HCT116 (cell line): ENCODE measurements at regions not wholly inside any gene's neighbourhood (a gene's known extent, or its start where the extent isn't known, plus 50 kb on each side); places are given as distances from the start of the nearest gene placed in this dataset.

ENCODE experiments used
- ATAC-seq: fragments of 200-7000 bp; cut with Tn5 transposase; 2 replicates; pipeline ENCODE4 v1.9.1; 2020; ENCODE audit warnings: mild to moderate bottlenecking, moderate library complexity
- BruUV-seq: library from RNA; stranded (reverse); fragments of 400-500 nt; replicated peaks from 2 replicates; lab custom pipeline; 2021; lab: Mats Ljungman, UMichigan
- CTCF ChIA-PET: fragments of 300-600 bp; sonication (Branson Sonifier 250); formaldehyde crosslinking; loops from one replicate; lab custom pipeline; 2021; ENCODE audit warnings: antibody characterized with exemption; lab: Charles Lee
- POLR2A ChIA-PET: fragments of 300-600, 350-600 bp; sonication (Branson Sonifier 250); formaldehyde crosslinking; loops from one replicate; lab custom pipeline; 2021; ENCODE audit warnings: antibody characterized with exemption; lab: Charles Lee
- RAD21 ChIA-PET, 2 experiments: fragments of 300-600 bp; sonication (Branson Sonifier 250); formaldehyde crosslinking; loops; one replicate each; lab custom pipeline; 2023; ENCODE audit warnings: low total read pairs in 2 of 2; ENCODE audit not compliant: uncharacterized antibody in 2 of 2, unreplicated experiment in 2 of 2, low non-redundant PET in 1 of 2; lab: Charles Lee
- DNase-seq: peaks from one replicate; pipeline ENCODE4 v3.0.0-alpha.2; 2010; ENCODE audit warnings: low read depth, low spot score
- H2AFZ ChIP-seq: fragments of 200-600 bp; shearing (Covaris generic), sonication (generic); 2 replicates; pipeline ENCODE4 v1.6.1; 2017; ENCODE audit warnings: low read depth, mixed run types, mixed read lengths, antibody characterized with exemption, low read length; ENCODE audit not compliant: poor library complexity, severe bottlenecking
- H3K27ac ChIP-seq: 2 replicates; pipeline ENCODE4 v1.5.1; 2012; ENCODE audit warnings: low read depth, low read length
- H3K27me3 ChIP-seq: fragments of 200-600 bp; sonication (generic); 2 replicates; pipeline ENCODE4 v1.6.1; 2016; ENCODE audit warnings: mixed run types, low read length, mixed read lengths; ENCODE audit not compliant: insufficient read depth
- H3K36me3 ChIP-seq, 2 experiments: fragments of 200-500 bp in 1 of 2; fragments of 200-600 bp in 1 of 2; sonication (Bioruptor generic) in 1 of 2; sonication (generic) in 1 of 2; 2 replicates each; pipeline versions ENCODE4 v1.5.1 to v1.6.1; 2014 to 2016; ENCODE audit warnings: low read length in 2 of 2, inconsistent platforms in 1 of 2, mixed read lengths in 1 of 2, mixed run types in 1 of 2; ENCODE audit not compliant: insufficient read depth in 2 of 2, control insufficient read depth in 1 of 2
- H3K4me1 ChIP-seq, 2 experiments: fragments of 200-600 bp in 1 of 2; sonication (generic) in 1 of 2; 2 replicates each; pipeline versions ENCODE4 v1.5.1 to v1.6.1; 2012 to 2017; ENCODE audit warnings: low read length in 2 of 2, inconsistent platforms in 1 of 2, mild to moderate bottlenecking in 1 of 2, mixed read lengths in 1 of 2, mixed run types in 1 of 2, moderate library complexity in 1 of 2; ENCODE audit not compliant: insufficient read depth in 2 of 2, control insufficient read depth in 1 of 2
- H3K4me2 ChIP-seq: fragments of 200-600 bp; sonication (generic); 2 replicates; pipeline ENCODE4 v1.6.1; 2017; ENCODE audit warnings: mixed run types, low read length, mixed read lengths
- H3K4me3 ChIP-seq, 2 experiments: fragments of 200-600 bp in 1 of 2; sonication (generic) in 1 of 2; replicated peaks in 1 of 2; 2 replicates each; pipeline ENCODE4 v1.5.1; 2011 to 2016; ENCODE audit warnings: low read length in 2 of 2, control low read depth in 1 of 2, low read depth in 1 of 2, mild to moderate bottlenecking in 1 of 2, mixed read lengths in 1 of 2, mixed run types in 1 of 2
- H3K79me2 ChIP-seq: fragments of 200-600 bp; sonication (generic); 2 replicates; pipeline ENCODE4 v1.6.1; 2017; ENCODE audit warnings: mild to moderate bottlenecking, mixed run types, low read length, moderate library complexity, mixed read lengths; ENCODE audit not compliant: insufficient read depth
- H3K9ac ChIP-seq: fragments of 200-600 bp; sonication (generic); 2 replicates; pipeline ENCODE4 v1.6.1; 2016; ENCODE audit warnings: low read length, mixed read lengths
- H3K9me2 ChIP-seq: fragments of 200-600 bp; sonication (generic), shearing (Covaris generic); 2 replicates; pipeline ENCODE4 v1.6.1; 2017; ENCODE audit warnings: mixed run types, mild to moderate bottlenecking, moderate library complexity; ENCODE audit not compliant: insufficient read depth
- H3K9me3 ChIP-seq, 2 experiments: fragments of 200-500 bp in 1 of 2; fragments of 200-600 bp in 1 of 2; sonication (Bioruptor generic) in 1 of 2; sonication (generic) in 1 of 2; 2 replicates each; pipeline ENCODE4 v1.6.1; 2014 to 2017; ENCODE audit warnings: low read length in 2 of 2, mixed read lengths in 2 of 2, inconsistent platforms in 1 of 2, low read depth in 1 of 2, mild to moderate bottlenecking in 1 of 2, mixed run types in 1 of 2, moderate library complexity in 1 of 2; ENCODE audit not compliant: control insufficient read depth in 1 of 2, insufficient read depth in 1 of 2
- H4K20me1 ChIP-seq: fragments of 200-600 bp; sonication (generic), shearing (Covaris generic); 2 replicates; pipeline ENCODE4 v1.6.1; 2017; ENCODE audit warnings: mixed run types, mild to moderate bottlenecking, moderate library complexity; ENCODE audit not compliant: insufficient read depth
- CBX3 ChIP-seq: IDR thresholded peaks from 2 replicates; pipeline ENCODE4 v1.6.1; 2012; ENCODE audit warnings: low read depth
- CTCF ChIP-seq, 3 experiments: fragments of 200-600 bp in 1 of 3; sonication (generic) in 1 of 3; IDR thresholded peaks in 2 of 3; conservative IDR thresholded peaks in 1 of 3; 2 replicates each; pipeline ENCODE4 v1.5.1; 2012 to 2017; ENCODE audit warnings: low read depth in 2 of 3, low read length in 2 of 3, antibody characterized with exemption in 1 of 3, borderline replicate concordance in 1 of 3, control low read depth in 1 of 3, mild to moderate bottlenecking in 1 of 3, mixed read lengths in 1 of 3, mixed run types in 1 of 3, moderate library complexity in 1 of 3; ENCODE audit not compliant: insufficient read depth in 1 of 3
- EGR1 ChIP-seq: IDR thresholded peaks from 2 replicates; pipeline ENCODE4 v1.6.1; 2012; ENCODE audit warnings: low read depth
- ELF1 ChIP-seq: IDR thresholded peaks from 2 replicates; pipeline ENCODE4 v1.6.1; 2012; ENCODE audit warnings: low read depth, borderline replicate concordance
- MAX ChIP-seq: IDR thresholded peaks from 2 replicates; pipeline ENCODE4 v1.6.1; 2012
- REST ChIP-seq: IDR thresholded peaks from 2 replicates; pipeline ENCODE4 v1.6.1; 2012; ENCODE audit warnings: low read depth
- SIN3A ChIP-seq: IDR thresholded peaks from 2 replicates; pipeline ENCODE4 v1.6.1; 2012; ENCODE audit warnings: low read depth
- SRF ChIP-seq: IDR thresholded peaks from 2 replicates; pipeline ENCODE4 v1.6.1; 2012; ENCODE audit warnings: low read depth
- TCF7L2 ChIP-seq: IDR thresholded peaks from 2 replicates; pipeline ENCODE4 v1.7.0; 2011; ENCODE audit warnings: borderline replicate concordance, inconsistent platforms; ENCODE audit not compliant: insufficient read depth, insufficient read length; ENCODE audit errors: extremely low read depth
- ZFX ChIP-seq: fragments of 450-650 bp; IDR thresholded peaks from 2 replicates; pipeline ENCODE4 v1.6.1; 2017
- intact Hi-C: fragments of 100-400 bp; cut with micrococcal nuclease; formaldehyde crosslinking; loops from 2 replicates; pipeline ENCODE4 v1.10.0; 2022

GRCh38 chrX:45781901-45782553 is 581.4 kb upstream of the DIPK2B start:
- H2AFZ ChIP-seq, result no peak overlapping the region
- H3K9me2 ChIP-seq, result no peaks in the 10 kb centered on the region
- H3K9ac ChIP-seq, result peak overlapping the region; percentile 46
- no peak overlapping the region for H3K4me3 ChIP-seq
- H3K9me3 ChIP-seq, result no peaks in the 10 kb centered on the region
- no peaks in the 10 kb centered on the region for H3K27me3 ChIP-seq
- peaks cover 84 to 100% of the 10 kb centered on the region in 2 experiments for H3K4me1 ChIP-seq
- peak; percentile 75 for ATAC-seq
- TF ChIP-seq CBX3 (no peak), CTCF (IDR thresholded peaks at IDR 0.05 in 2 of 3, conservative IDR thresholded peaks at IDR 0.05 in 1 of 3; ENCODE audit: borderline replicate concordance in 1 of 3, insufficient read depth in 1 of 3, low read depth in 2 of 3, low read length in 2 of 3) (peak in 2 of 3 experiments; percentile 12 to 16; a peak in 1 of 6 replicates)
- RAD21 ChIA-PET, result no interaction called here
- H3K27ac ChIP-seq, result peak overlapping the region; percentile 94
- H3K79me2 ChIP-seq, result peaks cover 100% of the 10 kb centered on the region
- DNase-seq, result no peak
- peaks cover 0 to 14% of the 10 kb centered on the region in 2 experiments; a peak in 1 of 4 replicates for H3K36me3 ChIP-seq
- peak overlapping the region; percentile 64 for H3K4me2 ChIP-seq
- BruUV-seq, result TSS peak; percentile 77
- H4K20me1 ChIP-seq, result no peaks in the 10 kb centered on the region
- POLR2A ChIA-PET, result no interaction called here
- CTCF ChIA-PET, result no interaction called here
- intact Hi-C loops, result no loop called here

- POLR2A ChIA-PET, result no interaction called here
- no peak for TF ChIP-seq TCF7L2
- no peak for TF ChIP-seq REST
- TF ChIP-seq CBX3, result no peak
- no peak for TF ChIP-seq ZFX
- TF ChIP-seq SRF, result no peak
- no peak for TF ChIP-seq EGR1
- no peak for TF ChIP-seq MAX
- TF ChIP-seq CTCF (IDR thresholded peaks at IDR 0.05 in 2 of 3, conservative IDR thresholded peaks at IDR 0.05 in 1 of 3; ENCODE audit: borderline replicate concordance in 1 of 3, insufficient read depth in 1 of 3, low read depth in 2 of 3, low read length in 2 of 3), result no peak
- no peak for TF ChIP-seq ELF1
- TF ChIP-seq SIN3A, result no peak
- TF ChIP-seq, all 23 proteins: peak for 0
- intact Hi-C loops, result no loop called here
- Histone ChIP-seq H3K9ac (peak overlapping the region; percentile 67), H3K36me3 (peaks cover 0 to 11% of the 10 kb centered on the region in 2 experiments; a peak in 1 of 4 replicates), H3K27me3 (no peaks in the 10 kb centered on the region), H4K20me1 (no peaks in the 10 kb centered on the region), H3K9me2 (no peaks in the 10 kb centered on the region), H3K27ac (peak overlapping the region; percentile 94; the same call in 1 of the 2 replicates), H3K4me3 (no peak overlapping the region), H3K79me2 (peaks cover 100% of the 10 kb centered on the region), H3K4me1 (peaks cover 90 to 100% of the 10 kb centered on the region in 2 experiments), H3K4me2 (peak overlapping the region; percentile 64), H3K9me3 (no peaks in the 10 kb centered on the region), H2AFZ (no peak overlapping the region)
- BruUV-seq, result no TSS peak
- ChIA-PET CTCF (no interaction called here), RAD21 (no interaction called here)
- ATAC-seq, result no peak
- no peak for DNase-seq
Measured at GRCh38 chrX:45778616-45779015, 577.9 kb upstream of the DIPK2B start.
